Upper lobe of left lung (tissue), 4 donors: ENCODE measurements at regions not wholly inside any gene's neighbourhood (a gene's known extent, or its start where the extent isn't known, plus 50 kb on each side); places are given as distances from the start of the nearest gene placed in this dataset.

Experiments used
- CTCF ChIP-seq, 6 experiments: fragments of 450-650 bp in 4 of 6; fragments of 200-600 bp in 2 of 6; sonication (generic) in 2 of 6; IDR thresholded peaks; one replicate each; pipeline ENCODE4 v1.5.1; 2016 to 2019; ENCODE audit warnings: antibody characterized with exemption in 6 of 6
- POLR2AphosphoS5 ChIP-seq, 2 donors: sonication (generic); formaldehyde crosslinking; IDR thresholded peaks; one replicate each; pipeline ENCODE4 v1.5.1; 2017; ENCODE audit warnings: antibody characterized with exemption in 2 of 2

- TF ChIP-seq CTCF (IDR thresholded peaks at IDR 0.05): no peak
- TF ChIP-seq POLR2AphosphoS5 (IDR thresholded peaks at IDR 0.05): no peak
These were observed 736.8 kb downstream of the SOCS6 start for GRCh38 chr18:71025505-71026225.
